Kidney (tissue), 13 donors: ENCODE measurements at regions not wholly inside any gene's neighbourhood (a gene's known extent, or its start where the extent isn't known, plus 50 kb on each side); places are given as distances from the start of the nearest gene placed in this dataset.

ENCODE experiments used
- DNase-seq, 5 donors: peaks; one replicate each; pipeline ENCODE4 v3.0.0-alpha.2; 2013 to 2020
- FAIRE-seq: peaks from 2 replicates; lab custom pipeline; 2012; peaks lifted over from hg19 to GRCh38; lab: Jason Lieb, UNC
- H3K27ac ChIP-seq, 2 donors: one replicate each; pipeline ENCODE4 v1.7.0; 2013; ENCODE audit warnings: low read depth in 2 of 2, low read length in 2 of 2, inconsistent platforms in 1 of 2
- H3K27me3 ChIP-seq: one replicate; pipeline ENCODE4 v1.7.1; 2013; ENCODE audit warnings: low read length, inconsistent platforms; ENCODE audit not compliant: control insufficient read depth, insufficient read depth
- H3K36me3 ChIP-seq, 3 donors: one replicate each; pipeline versions ENCODE4 v1.7.0 to v1.7.1; 2013; ENCODE audit warnings: low read length in 3 of 3, control low read depth in 1 of 3, inconsistent platforms in 1 of 3; ENCODE audit not compliant: insufficient read depth in 3 of 3, control insufficient read depth in 2 of 3
- H3K4me1 ChIP-seq, 3 donors: one replicate each; pipeline versions ENCODE4 v1.7.0 to v1.7.1; 2013; ENCODE audit warnings: low read length in 3 of 3, inconsistent platforms in 1 of 3, low read depth in 1 of 3; ENCODE audit not compliant: control insufficient read depth in 2 of 3, insufficient read depth in 2 of 3
- H3K4me3 ChIP-seq, 3 donors: one replicate each; pipeline versions ENCODE4 v1.7.0 to v1.8.1; 2013; ENCODE audit warnings: low read length in 3 of 3, control low read depth in 1 of 3, inconsistent platforms in 1 of 3
- H3K9ac ChIP-seq, 3 donors: one replicate each; pipeline versions ENCODE4 v1.7.0 to v1.7.1; 2013; ENCODE audit warnings: low read length in 3 of 3, control low read depth in 1 of 3, inconsistent platforms in 1 of 3
- H3K9me3 ChIP-seq, 3 donors: one replicate each; pipeline versions ENCODE4 v1.7.0 to v1.7.1; 2013; ENCODE audit warnings: low read length in 3 of 3, control low read depth in 1 of 3, inconsistent platforms in 1 of 3; ENCODE audit not compliant: control insufficient read depth in 2 of 3, insufficient read depth in 1 of 3
- CTCF ChIP-seq: IDR thresholded peaks from 3 replicates; pipeline ENCODE4 v1.5.1; 2012; ENCODE audit warnings: mild to moderate bottlenecking, moderate library complexity, borderline replicate concordance; ENCODE audit not compliant: insufficient read depth; ENCODE audit errors: extremely low read depth
- intact Hi-C: fragments of 100-400 bp; cut with DNase I; formaldehyde crosslinking; loops from one replicate; pipeline ENCODE4 v1.11.1; 2022
- donor health status: control.
- donor health status: control.
- donor health status: control.
- donor health status: control.
- donor health status: control.
- donor health status: DM: yes; HTN: yes; CAD: no.
- donor health status: Normal renal cell carcinoma (clear cell type).

DNA sequence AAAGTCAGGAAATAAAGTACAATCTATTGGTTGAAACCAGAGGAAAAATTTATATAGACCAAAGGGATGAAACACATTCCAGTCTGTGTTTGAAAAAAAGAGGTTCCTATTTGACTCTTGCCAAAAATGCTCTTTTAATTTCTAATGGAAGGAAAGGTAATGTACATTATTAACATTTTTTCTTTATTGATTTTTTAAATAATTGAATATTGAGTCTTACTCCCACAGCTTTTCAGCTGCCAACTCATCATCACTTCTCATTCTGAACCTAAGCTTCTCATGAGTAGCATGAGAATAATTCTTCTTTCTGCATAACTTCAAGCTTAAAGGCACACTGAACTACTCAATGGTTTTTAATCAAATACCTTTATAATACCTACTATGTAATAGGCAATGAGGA is 49.8 kb upstream of the FHIP2A start:
- H3K9me3 ChIP-seq = no peaks in the 10 kb centered on the region
- H3K27me3 ChIP-seq = no peaks in the 10 kb centered on the region
- FAIRE-seq (no peak), DNase-seq (no peak)
- no peak overlapping the region for H3K9ac ChIP-seq
- no peaks in the 10 kb centered on the region for H3K36me3 ChIP-seq
- H3K27ac ChIP-seq = no peak overlapping the region
- no peak for TF ChIP-seq CTCF
- H3K4me3 ChIP-seq = no peak overlapping the region
- H3K4me1 ChIP-seq = no peaks in the 10 kb centered on the region
- intact Hi-C loops = no loop called here
